GM12872 (cell line): ENCODE measurements at regions not wholly inside any gene's neighbourhood (a gene's known extent, or its start where the extent isn't known, plus 50 kb on each side); places are given as distances from the start of the nearest gene placed in this dataset.

Source experiments
- TF ChIP-seq, protein P1 (sequence below): IDR thresholded peaks from 3 replicates; pipeline ENCODE4 v1.5.1; 2011; ENCODE audit warnings: low read depth, mild to moderate bottlenecking, low read length, moderate library complexity; ENCODE audit not compliant: insufficient read depth

DNA sequence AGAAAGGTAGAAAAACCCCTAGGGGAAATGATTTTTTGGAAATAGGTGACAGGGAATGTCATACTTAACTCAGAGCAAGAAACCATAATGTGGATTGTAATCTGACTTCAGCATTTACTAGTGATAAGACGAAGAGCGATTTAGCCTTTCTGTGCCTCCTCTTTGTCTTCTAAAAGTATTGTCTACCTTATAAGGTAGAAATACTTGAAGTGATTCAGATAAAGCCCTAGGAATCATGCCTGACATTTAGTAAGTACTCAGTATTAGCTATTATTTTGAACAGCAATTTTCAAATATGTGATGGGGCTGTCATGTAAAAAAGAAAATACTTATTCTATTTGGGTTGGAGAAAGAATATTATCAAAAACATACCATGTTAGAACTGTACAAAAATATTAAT lies 525.9 kb upstream of the EYS start:
- TF ChIP-seq, protein P1, sequence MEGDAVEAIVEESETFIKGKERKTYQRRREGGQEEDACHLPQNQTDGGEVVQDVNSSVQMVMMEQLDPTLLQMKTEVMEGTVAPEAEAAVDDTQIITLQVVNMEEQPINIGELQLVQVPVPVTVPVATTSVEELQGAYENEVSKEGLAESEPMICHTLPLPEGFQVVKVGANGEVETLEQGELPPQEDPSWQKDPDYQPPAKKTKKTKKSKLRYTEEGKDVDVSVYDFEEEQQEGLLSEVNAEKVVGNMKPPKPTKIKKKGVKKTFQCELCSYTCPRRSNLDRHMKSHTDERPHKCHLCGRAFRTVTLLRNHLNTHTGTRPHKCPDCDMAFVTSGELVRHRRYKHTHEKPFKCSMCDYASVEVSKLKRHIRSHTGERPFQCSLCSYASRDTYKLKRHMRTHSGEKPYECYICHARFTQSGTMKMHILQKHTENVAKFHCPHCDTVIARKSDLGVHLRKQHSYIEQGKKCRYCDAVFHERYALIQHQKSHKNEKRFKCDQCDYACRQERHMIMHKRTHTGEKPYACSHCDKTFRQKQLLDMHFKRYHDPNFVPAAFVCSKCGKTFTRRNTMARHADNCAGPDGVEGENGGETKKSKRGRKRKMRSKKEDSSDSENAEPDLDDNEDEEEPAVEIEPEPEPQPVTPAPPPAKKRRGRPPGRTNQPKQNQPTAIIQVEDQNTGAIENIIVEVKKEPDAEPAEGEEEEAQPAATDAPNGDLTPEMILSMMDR = no peak

DNA sequence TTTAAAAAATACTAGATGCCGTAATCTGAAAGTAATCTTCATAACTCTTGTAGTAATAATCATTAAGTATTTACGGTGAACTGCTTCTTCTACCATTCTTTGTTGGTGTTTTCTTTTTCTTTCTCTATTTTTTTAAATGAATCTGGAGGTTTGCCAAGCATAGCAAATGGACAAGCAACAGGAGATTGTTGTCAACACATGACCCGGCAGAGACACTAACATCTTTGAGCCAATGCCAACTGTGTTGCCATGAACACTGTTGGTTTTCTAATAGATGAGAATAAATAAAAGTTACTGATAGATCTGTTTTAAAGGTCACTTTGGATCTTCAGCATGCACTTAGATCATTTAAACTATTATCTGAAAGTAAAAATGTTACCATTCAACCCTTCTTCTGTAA lies 523.6 kb upstream of the EYS start:
- TF ChIP-seq, protein P1 = no peak

DNA sequence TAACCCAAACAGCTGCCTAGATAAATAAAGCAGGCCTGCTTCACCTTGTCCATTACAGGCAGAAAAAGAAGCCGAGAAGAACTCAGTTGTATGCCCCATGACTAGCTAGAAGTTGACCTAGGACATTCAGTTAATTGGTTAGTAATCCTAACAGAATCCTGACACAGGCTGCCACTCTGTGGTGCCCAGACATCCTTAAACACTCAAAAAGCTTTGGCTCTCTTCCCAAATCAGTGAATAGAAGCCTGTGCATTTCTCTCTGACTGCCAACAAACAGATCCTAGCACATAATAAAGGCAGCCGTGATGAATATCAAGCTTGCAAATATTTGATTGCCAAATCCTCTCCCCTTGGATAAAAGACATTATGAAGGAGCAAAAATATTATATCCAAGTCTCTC lies 519.1 kb upstream of the EYS start:
- TF ChIP-seq, protein P1 = no peak

DNA sequence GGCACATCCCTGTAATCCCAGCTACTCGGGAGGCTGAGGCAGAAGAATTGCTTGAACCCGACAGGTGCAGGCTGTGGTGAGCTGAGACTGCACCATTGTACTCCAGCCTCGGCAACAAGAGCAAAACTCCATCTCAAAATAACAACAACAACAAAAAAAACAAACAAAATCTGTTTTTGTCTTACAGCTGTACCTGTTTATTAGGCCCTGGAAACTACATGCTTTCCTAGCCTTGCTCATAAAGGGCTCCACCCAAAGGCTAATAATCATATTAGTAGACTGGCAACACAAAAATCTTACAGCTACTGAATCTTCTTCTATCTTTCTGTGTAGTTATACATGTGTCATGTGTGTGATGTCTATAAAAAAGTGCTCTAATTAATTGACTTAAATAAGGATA lies 503.9 kb upstream of the EYS start:
- TF ChIP-seq, protein P1 = no peak

DNA sequence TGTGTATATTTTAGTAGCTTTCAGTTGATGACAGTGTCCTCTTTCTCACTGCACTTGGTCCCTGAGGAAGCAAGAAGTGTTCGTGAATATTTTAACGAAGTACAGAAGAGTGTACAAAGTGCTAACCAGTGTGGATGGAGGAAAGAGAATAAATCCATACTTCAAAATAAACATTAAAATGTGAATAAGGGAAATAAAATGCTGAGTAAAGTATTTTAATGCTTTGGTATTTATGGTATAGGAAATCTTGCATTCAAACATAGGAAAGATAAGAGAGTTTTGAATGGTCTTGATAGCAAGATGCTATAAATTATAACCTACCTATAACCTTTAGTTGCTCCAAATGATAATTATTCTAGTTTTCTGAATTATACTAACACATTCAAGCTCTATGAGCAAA lies 493.4 kb upstream of the EYS start:
- TF ChIP-seq, protein P1 = no peak

DNA sequence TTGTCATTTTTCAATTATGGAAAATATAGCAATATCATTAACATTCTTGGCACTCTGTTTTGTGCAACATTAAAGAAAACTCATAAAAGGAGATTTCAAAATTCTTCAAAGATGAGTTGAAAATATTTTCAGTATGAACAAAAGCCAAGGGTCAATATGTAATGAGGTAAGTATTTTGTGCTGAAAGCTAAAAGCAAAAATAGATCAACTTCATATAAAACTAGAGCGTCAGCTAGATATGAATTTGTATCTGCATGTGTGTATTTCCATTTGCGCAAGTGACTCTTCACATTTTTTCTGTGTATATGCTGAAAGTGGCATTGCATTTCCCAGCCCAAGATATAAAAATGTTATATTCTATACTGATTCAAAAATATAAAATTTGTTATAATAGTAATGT lies 492.1 kb upstream of the EYS start:
- TF ChIP-seq, protein P1 = no peak

DNA sequence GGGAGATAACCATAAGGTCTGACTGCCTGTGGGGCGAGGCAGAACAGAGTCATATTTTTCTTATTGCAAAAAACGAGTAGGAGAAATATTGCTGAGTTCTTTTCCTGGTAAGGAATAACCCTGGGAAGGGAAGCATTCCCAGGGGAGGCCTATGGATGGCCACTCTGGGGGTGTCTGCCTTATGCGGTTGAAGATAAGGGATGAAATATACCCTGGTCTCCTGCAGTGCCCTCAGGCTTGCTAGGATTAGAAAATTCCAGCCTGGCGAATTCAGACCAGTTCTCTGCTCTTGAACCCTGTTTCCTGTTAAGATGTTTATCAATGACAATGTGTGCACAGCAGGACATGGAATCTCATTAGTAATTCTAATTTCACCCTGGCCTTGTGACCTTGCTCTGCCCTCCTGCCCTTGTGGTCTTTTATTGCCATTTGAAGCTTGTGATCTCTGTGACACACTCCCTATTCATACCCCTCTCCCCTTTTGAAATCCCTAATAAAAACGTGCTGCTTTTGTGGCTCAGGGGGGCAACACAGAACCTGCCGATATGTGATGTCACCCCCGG lies 491.1 kb upstream of the EYS start:
- TF ChIP-seq, protein P1 = no peak

DNA sequence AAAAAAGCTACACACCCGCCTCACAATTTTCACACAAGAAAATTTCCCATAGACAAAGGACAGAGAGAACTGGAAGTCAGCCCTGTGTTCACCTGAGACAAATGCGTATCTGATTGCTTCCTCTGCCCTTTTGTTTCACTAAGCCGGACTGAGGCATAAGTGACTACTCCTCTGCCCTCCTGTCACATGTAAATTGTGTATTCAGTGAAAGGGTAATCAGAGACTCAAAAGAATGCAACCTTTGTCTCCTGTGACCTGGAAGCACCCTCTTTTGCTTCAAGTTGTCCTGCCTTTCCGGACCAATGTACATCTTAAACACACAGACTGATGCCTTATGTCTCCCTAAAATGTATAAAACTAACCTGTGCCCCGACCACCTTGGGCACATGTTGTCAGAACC lies 483.8 kb upstream of the EYS start:
- TF ChIP-seq, protein P1 = no peak
